Activated T-cell treated with anti-CD3 and anti-CD28 coated beads, Interleukin-2, amount 50 U/mL, for 4 hours (primary cell): ENCODE measurements at regions not wholly inside any gene's neighbourhood (a gene's known extent, or its start where the extent isn't known, plus 50 kb on each side); places are given as distances from the start of the nearest gene placed in this dataset.
"Not testable (repeated sequence)": the region's sequence is repeated elsewhere in the genome, so short reads cannot be mapped to it uniquely, and the experiment has no call there.

Source experiments
- ATAC-seq, 2 donors: fragments of 200-7000 bp; cut with Tn5 transposase; one replicate each; pipeline ENCODE4 v1.10.0; 2021
- DNase-seq: peaks from one replicate; pipeline ENCODE4 v3.0.0-alpha.2; 2020
- H3K27me3 Mint-ChIP-seq: one replicate; pipeline ENCODE4 v1.8.0; 2021; ENCODE audit warnings: low read depth, mixed read lengths
- H3K36me3 Mint-ChIP-seq: one replicate; pipeline ENCODE4 v1.8.0; 2022; ENCODE audit warnings: mixed read lengths; ENCODE audit not compliant: insufficient read depth
- H3K4me1 Mint-ChIP-seq: one replicate; pipeline ENCODE4 v1.8.0; 2021; ENCODE audit warnings: low read depth, mixed read lengths
- H3K4me3 Mint-ChIP-seq: one replicate; pipeline ENCODE4 v1.8.0; 2021; ENCODE audit warnings: mild to moderate bottlenecking, moderate library complexity, mixed read lengths
- H3K9me3 Mint-ChIP-seq: one replicate; pipeline ENCODE4 v1.8.0; 2021; ENCODE audit warnings: mixed read lengths

- Mint-ChIP-seq H3K4me1 (no peaks in the 10 kb centered on the region), H3K36me3 (no peaks in the 10 kb centered on the region), H3K27me3 (peaks cover 2% of the 10 kb centered on the region), H3K4me3 (no peak overlapping the region), H3K9me3 (no peaks in the 10 kb centered on the region)
- ATAC-seq (no peak), DNase-seq (no peak)
Measured at GRCh38 chr10:93221521-93221920, 147.8 kb downstream of the CYP26A1 start.

GRCh38 chr10:93222211-93222754, 148.6 kb downstream of the CYP26A1 start:
- DNase-seq: no peak
- no peaks in the 10 kb centered on the region for H3K4me1 Mint-ChIP-seq
- no peaks in the 10 kb centered on the region for H3K9me3 Mint-ChIP-seq
- no peak for ATAC-seq
- no peaks in the 10 kb centered on the region for H3K36me3 Mint-ChIP-seq
- H3K4me3 Mint-ChIP-seq: no peak overlapping the region
- H3K27me3 Mint-ChIP-seq: peaks cover 2% of the 10 kb centered on the region

- Mint-ChIP-seq H3K36me3 (no peaks in the 10 kb centered on the region), H3K4me1 (no peaks in the 10 kb centered on the region), H3K4me3 (no peak overlapping the region), H3K27me3 (peaks cover 2% of the 10 kb centered on the region), H3K9me3 (no peaks in the 10 kb centered on the region)
- no peak for DNase-seq
- no peak for ATAC-seq
Measured at GRCh38 chr10:93222876-93223275, 149.2 kb downstream of the CYP26A1 start.

GRCh38 chr10:93223336-93223735, 149.6 kb downstream of the CYP26A1 start:
- no peaks in the 10 kb centered on the region for H3K9me3 Mint-ChIP-seq
- no peaks in the 10 kb centered on the region for H3K36me3 Mint-ChIP-seq
- ATAC-seq: no peak

GRCh38 chr10:93224005-93224779, 150.5 kb downstream of the CYP26A1 start:
- Mint-ChIP-seq H3K9me3 (no peaks in the 10 kb centered on the region), H3K4me1 (no peaks in the 10 kb centered on the region), H3K4me3 (no peak overlapping the region), H3K27me3 (no peaks in the 10 kb centered on the region), H3K36me3 (no peaks in the 10 kb centered on the region)
- DNase-seq (no peak), ATAC-seq (no peak)

More at GRCh38 chr10:93223336-93223735, 149.6 kb downstream of the CYP26A1 start:
- H3K4me3 Mint-ChIP-seq: no peak overlapping the region
- no peaks in the 10 kb centered on the region for H3K4me1 Mint-ChIP-seq
- no peak for DNase-seq
- H3K27me3 Mint-ChIP-seq: no peaks in the 10 kb centered on the region

- Mint-ChIP-seq H3K4me1 (no peaks in the 10 kb centered on the region), H3K36me3 (no peaks in the 10 kb centered on the region), H3K9me3 (no peaks in the 10 kb centered on the region), H3K4me3 (no peak overlapping the region), H3K27me3 (peaks cover 4% of the 10 kb centered on the region)
- ATAC-seq: no peak
- DNase-seq: no peak
Measured at GRCh38 chr10:93225938-93226337, 152.2 kb downstream of the CYP26A1 start.

- Mint-ChIP-seq H3K4me3 (no peak overlapping the region), H3K9me3 (no peaks in the 10 kb centered on the region), H3K36me3 (no peaks in the 10 kb centered on the region), H3K27me3 (peaks cover 4% of the 10 kb centered on the region), H3K4me1 (no peaks in the 10 kb centered on the region)
- DNase-seq (no peak), ATAC-seq (no peak)
Measured at GRCh38 chr10:93226619-93227018, 152.9 kb downstream of the CYP26A1 start.

GRCh38 chr10:93230596-93230995, 156.9 kb downstream of the CYP26A1 start:
- not testable (repeated sequence) for DNase-seq, H3K27me3 Mint-ChIP-seq, ATAC-seq, H3K4me3 Mint-ChIP-seq, H3K4me1 Mint-ChIP-seq, H3K9me3 Mint-ChIP-seq, H3K36me3 Mint-ChIP-seq

GRCh38 chr10:93232159-93232558, 158.5 kb downstream of the CYP26A1 start:
- not testable (repeated sequence) for H3K9me3 Mint-ChIP-seq, H3K4me1 Mint-ChIP-seq, ATAC-seq

GRCh38 chr10:93234940-93235339, 161.2 kb downstream of the CYP26A1 start:
- ATAC-seq, H3K9me3 Mint-ChIP-seq, DNase-seq, H3K36me3 Mint-ChIP-seq, H3K4me1 Mint-ChIP-seq, H3K4me3 Mint-ChIP-seq: not testable (repeated sequence)
- H3K27me3 Mint-ChIP-seq: peaks cover 10% of the 10 kb centered on the region

More at GRCh38 chr10:93232159-93232558, 158.5 kb downstream of the CYP26A1 start:
- H3K27me3 Mint-ChIP-seq: peaks cover 10% of the 10 kb centered on the region
- not testable (repeated sequence) for H3K4me3 Mint-ChIP-seq, H3K36me3 Mint-ChIP-seq, DNase-seq

GRCh38 chr10:93235686-93236085, 162.0 kb downstream of the CYP26A1 start:
- H3K4me1 Mint-ChIP-seq: no peaks in the 10 kb centered on the region
- H3K4me3 Mint-ChIP-seq: no peak overlapping the region
- H3K36me3 Mint-ChIP-seq: no peaks in the 10 kb centered on the region
- DNase-seq (no peak), ATAC-seq (no peak)
- no peaks in the 10 kb centered on the region for H3K9me3 Mint-ChIP-seq
- peaks cover 9% of the 10 kb centered on the region for H3K27me3 Mint-ChIP-seq

- peaks cover 8% of the 10 kb centered on the region for H3K27me3 Mint-ChIP-seq
- no peak for DNase-seq
Measured at GRCh38 chr10:93236393-93237040, 162.8 kb downstream of the CYP26A1 start.

GRCh38 chr10:93245147-93245546, 171.5 kb downstream of the CYP26A1 start:
- H3K36me3 Mint-ChIP-seq: no peaks in the 10 kb centered on the region
- no peaks in the 10 kb centered on the region for H3K9me3 Mint-ChIP-seq
- DNase-seq (no peak), ATAC-seq (no peak)
- no peak overlapping the region for H3K4me3 Mint-ChIP-seq
- peaks cover 20% of the 10 kb centered on the region for H3K27me3 Mint-ChIP-seq
- no peaks in the 10 kb centered on the region for H3K4me1 Mint-ChIP-seq

More at GRCh38 chr10:93236393-93237040, 162.8 kb downstream of the CYP26A1 start:
- Mint-ChIP-seq H3K36me3 (no peaks in the 10 kb centered on the region), H3K9me3 (no peaks in the 10 kb centered on the region), H3K4me1 (no peaks in the 10 kb centered on the region), H3K4me3 (no peak overlapping the region)
- ATAC-seq: no peak

- no peaks in the 10 kb centered on the region for H3K9me3 Mint-ChIP-seq
- H3K4me3 Mint-ChIP-seq: no peak overlapping the region
- H3K36me3 Mint-ChIP-seq: no peaks in the 10 kb centered on the region
- peaks cover 20% of the 10 kb centered on the region for H3K27me3 Mint-ChIP-seq
- H3K4me1 Mint-ChIP-seq: no peaks in the 10 kb centered on the region
- ATAC-seq (no peak), DNase-seq (no peak)
Measured at GRCh38 chr10:93245779-93246178, 172.1 kb downstream of the CYP26A1 start.
